B cell (primary cell): ENCODE measurements at regions not wholly inside any gene's neighbourhood (a gene's known extent, or its start where the extent isn't known, plus 50 kb on each side); places are given as distances from the start of the nearest gene placed in this dataset.

ENCODE experiments used
- ATAC-seq: fragments of 200-7000 bp; cut with Tn5 transposase; one replicate; pipeline ENCODE4 v1.10.0; 2021; ENCODE audit warnings: low read depth, mild to moderate bottlenecking, moderate number of reproducible peaks, moderate library complexity
- CTCF ChIA-PET: fragments of 350-600 bp; sonication (Branson Sonifier 250); formaldehyde crosslinking; loops from one replicate; lab custom pipeline; 2021; ENCODE audit warnings: antibody characterized with exemption, inconsistent platforms; lab: Charles Lee
- POLR2A ChIA-PET: fragments of 350-600 bp; sonication (Branson Sonifier 250); formaldehyde crosslinking; loops from one replicate; lab custom pipeline; 2021; ENCODE audit warnings: antibody characterized with exemption; lab: Charles Lee
- DNase-seq: peaks from one replicate; pipeline ENCODE4 v3.0.0; 2013
- H2AFZ ChIP-seq: 2 replicates; pipeline ENCODE4 v1.6.1; 2012; ENCODE audit warnings: mild to moderate bottlenecking, low read depth, low read length; ENCODE audit not compliant: insufficient read depth, poor library complexity, severe bottlenecking
- H3K27ac ChIP-seq, 2 donors: 1 replicate in 1 of 2; 2 replicates in 1 of 2; pipeline ENCODE4 v1.5.1; 2012 to 2013; ENCODE audit warnings: low read length in 2 of 2, mild to moderate bottlenecking in 2 of 2, moderate library complexity in 1 of 2
- H3K27me3 ChIP-seq, 4 experiments: fragments of 200-600 bp in 1 of 4; sonication (generic) in 1 of 4; replicated peaks in 1 of 4; 1 replicate in 2 of 4; 2 replicates in 2 of 4; pipeline versions ENCODE4 v1.6.1 to v1.7.0; 2013 to 2016; ENCODE audit warnings: low read length in 3 of 4, mild to moderate bottlenecking in 2 of 4, mixed read lengths in 1 of 4, moderate library complexity in 1 of 4; ENCODE audit not compliant: insufficient read depth in 4 of 4, control insufficient read depth in 3 of 4; ENCODE audit errors: control extremely low read depth in 1 of 4
- H3K36me3 ChIP-seq, 2 experiments: replicated peaks in 1 of 2; 1 replicate in 1 of 2; 2 replicates in 1 of 2; pipeline versions ENCODE4 v1.6.1 to v1.7.1; 2013; ENCODE audit warnings: low read length in 1 of 2; ENCODE audit not compliant: insufficient read depth in 2 of 2, control insufficient read depth in 1 of 2; ENCODE audit errors: control extremely low read depth in 1 of 2, extremely low read depth in 1 of 2
- H3K4me1 ChIP-seq, 2 donors: fragments of 200-600 bp in 1 of 2; sonication (generic) in 1 of 2; 1 replicate in 1 of 2; 2 replicates in 1 of 2; pipeline versions ENCODE4 v1.5.1 to v1.6.1; 2013 to 2017; ENCODE audit warnings: low read length in 2 of 2; ENCODE audit not compliant: control insufficient read depth in 2 of 2, insufficient read depth in 2 of 2
- H3K4me2 ChIP-seq: replicated peaks from 2 replicates; pipeline ENCODE3; 2012; ENCODE audit warnings: mild to moderate bottlenecking, low read depth, low read length; ENCODE audit not compliant: poor library complexity, severe bottlenecking
- H3K4me3 ChIP-seq, 5 experiments: fragments of 200-600 bp in 1 of 5; sonication (generic) in 1 of 5; 1 replicate in 3 of 5; 2 replicates in 2 of 5; pipeline versions ENCODE4 v1.5.1 to v1.7.0; 2011 to 2016; ENCODE audit warnings: low read length in 4 of 5, mild to moderate bottlenecking in 4 of 5, low read depth in 2 of 5, control low read depth in 1 of 5, moderate library complexity in 1 of 5; ENCODE audit not compliant: insufficient read depth in 1 of 5; ENCODE audit errors: control extremely low read depth in 1 of 5, extremely low read depth in 1 of 5
- H3K79me2 ChIP-seq: fragments of 200-600 bp; sonication (generic); one replicate; pipeline ENCODE4 v1.6.0; 2016; ENCODE audit warnings: low read length; ENCODE audit not compliant: control insufficient read depth, insufficient read depth
- H3K9ac ChIP-seq: fragments of 200-600 bp; sonication (generic); 2 replicates; pipeline ENCODE4 v1.6.1; 2017; ENCODE audit warnings: mild to moderate bottlenecking, low read length, moderate library complexity
- H3K9me3 ChIP-seq, 3 donors: one replicate each; pipeline versions ENCODE4 v1.6.1 to v1.7.1; 2013; ENCODE audit warnings: low read length in 2 of 3; ENCODE audit not compliant: control insufficient read depth in 2 of 3, insufficient read depth in 1 of 3; ENCODE audit errors: control extremely low read depth in 1 of 3
- H4K20me1 ChIP-seq: 2 replicates; pipeline ENCODE4 v1.6.0; 2012; ENCODE audit warnings: mild to moderate bottlenecking, low read length; ENCODE audit not compliant: insufficient read depth, control insufficient read depth, poor library complexity, severe bottlenecking
- H3K27ac Mint-ChIP-seq: one replicate; pipeline ENCODE4 v1.8.0; 2021; ENCODE audit warnings: mixed read lengths
- H3K27me3 Mint-ChIP-seq: one replicate; pipeline ENCODE4 v1.8.0; 2021; ENCODE audit warnings: mixed read lengths
- H3K4me1 Mint-ChIP-seq: one replicate; pipeline ENCODE4 v1.8.0; 2021; ENCODE audit warnings: mixed read lengths
- H3K4me3 Mint-ChIP-seq: one replicate; pipeline ENCODE4 v1.8.0; 2021; ENCODE audit warnings: mixed read lengths
- H3K9me3 Mint-ChIP-seq: one replicate; pipeline ENCODE4 v1.8.0; 2022; ENCODE audit warnings: mixed read lengths; ENCODE audit not compliant: insufficient read depth
- CTCF ChIP-seq: fragments of 200-600 bp; IDR thresholded peaks from one replicate; pipeline ENCODE4 v1.8.0; 2022; ENCODE audit warnings: antibody characterized with exemption, mild to moderate bottlenecking
- EZH2 ChIP-seq: IDR thresholded peaks from 2 replicates; pipeline ENCODE4 v1.6.1; 2012; ENCODE audit warnings: borderline replicate concordance, low read depth, mild to moderate bottlenecking, moderate library complexity, low read length; ENCODE audit not compliant: insufficient read depth, poor library complexity, severe bottlenecking
- WGBS: methylation state at CpG from one replicate; pipeline ENCODE4 v1.1.5; 2013; ENCODE audit warnings: missing lambda C conversion rate; ENCODE audit not compliant: insufficient coverage; 5-methylcytosine and 5-hydroxymethylcytosine counted together
- intact Hi-C: fragments of 100-400 bp; cut with micrococcal nuclease; formaldehyde crosslinking; loops from one replicate; pipeline ENCODE4 v1.10.0; 2022

- H3K36me3 ChIP-seq, result no peaks in the 10 kb centered on the region
- Mint-ChIP-seq H3K4me1 (no peaks in the 10 kb centered on the region), H3K9me3 (no peaks in the 10 kb centered on the region), H3K4me3 (no peak overlapping the region), H3K27me3 (no peaks in the 10 kb centered on the region), H3K27ac (no peak overlapping the region)
- ATAC-seq (no peak), DNase-seq (no peak)
- no peak overlapping the region for H3K9ac ChIP-seq
- no peaks in the 10 kb centered on the region for H3K4me1 ChIP-seq
- TF ChIP-seq CTCF (no peak), EZH2 (no peak)
- ChIA-PET CTCF (no interaction called here), POLR2A (no interaction called here)
- no peaks in the 10 kb centered on the region for H3K79me2 ChIP-seq
- H3K27ac ChIP-seq, result no peak overlapping the region
- no peaks in the 10 kb centered on the region for H3K9me3 ChIP-seq
- WGBS, result no CpG with 5 or more reads among the region's 5 CpGs
- intact Hi-C loops, result no loop called here
- no peak overlapping the region for H3K4me3 ChIP-seq
- H3K4me2 ChIP-seq, result no peak overlapping the region
- no peak overlapping the region for H2AFZ ChIP-seq
- no peaks in the 10 kb centered on the region for H3K27me3 ChIP-seq
- no peaks in the 10 kb centered on the region for H4K20me1 ChIP-seq
Observed at GRCh38 chrX:124194199-124194598, 138.3 kb upstream of the TEX13D start.

GRCh38 chrX:124194901-124195300 lies 137.6 kb upstream of the TEX13D start:
- POLR2A ChIA-PET, result no interaction called here
- WGBS, result 98% methylated on average over 6 of the region's 8 CpGs
- H3K9me3 ChIP-seq, result no peaks in the 10 kb centered on the region

More at GRCh38 chrX:124194901-124195300, 137.6 kb upstream of the TEX13D start:
- Histone ChIP-seq H3K36me3 (no peaks in the 10 kb centered on the region), H3K27me3 (no peaks in the 10 kb centered on the region), H3K4me3 (no peak overlapping the region), H2AFZ (no peak overlapping the region), H3K27ac (no peak overlapping the region), H3K4me2 (no peak overlapping the region), H4K20me1 (no peaks in the 10 kb centered on the region), H3K4me1 (no peaks in the 10 kb centered on the region), H3K9ac (no peak overlapping the region), H3K79me2 (no peaks in the 10 kb centered on the region)
- TF ChIP-seq EZH2, result no peak
- no peak for TF ChIP-seq CTCF
- Mint-ChIP-seq H3K4me1 (no peaks in the 10 kb centered on the region), H3K27me3 (no peaks in the 10 kb centered on the region), H3K9me3 (no peaks in the 10 kb centered on the region), H3K4me3 (no peak overlapping the region), H3K27ac (no peak overlapping the region)
- intact Hi-C loops, result no loop called here
- no peak for DNase-seq
- no peak for ATAC-seq
- CTCF ChIA-PET, result no interaction called here
